ENCODE measurements at regions not wholly inside any gene's neighbourhood (a gene's known extent, or its start where the extent isn't known, plus 50 kb on each side); places are given as distances from the start of the nearest gene placed in this dataset.
"Not testable (repeated sequence)": the region's sequence is repeated elsewhere in the genome, so short reads cannot be mapped to it uniquely, and the experiment has no call there.

DNA sequence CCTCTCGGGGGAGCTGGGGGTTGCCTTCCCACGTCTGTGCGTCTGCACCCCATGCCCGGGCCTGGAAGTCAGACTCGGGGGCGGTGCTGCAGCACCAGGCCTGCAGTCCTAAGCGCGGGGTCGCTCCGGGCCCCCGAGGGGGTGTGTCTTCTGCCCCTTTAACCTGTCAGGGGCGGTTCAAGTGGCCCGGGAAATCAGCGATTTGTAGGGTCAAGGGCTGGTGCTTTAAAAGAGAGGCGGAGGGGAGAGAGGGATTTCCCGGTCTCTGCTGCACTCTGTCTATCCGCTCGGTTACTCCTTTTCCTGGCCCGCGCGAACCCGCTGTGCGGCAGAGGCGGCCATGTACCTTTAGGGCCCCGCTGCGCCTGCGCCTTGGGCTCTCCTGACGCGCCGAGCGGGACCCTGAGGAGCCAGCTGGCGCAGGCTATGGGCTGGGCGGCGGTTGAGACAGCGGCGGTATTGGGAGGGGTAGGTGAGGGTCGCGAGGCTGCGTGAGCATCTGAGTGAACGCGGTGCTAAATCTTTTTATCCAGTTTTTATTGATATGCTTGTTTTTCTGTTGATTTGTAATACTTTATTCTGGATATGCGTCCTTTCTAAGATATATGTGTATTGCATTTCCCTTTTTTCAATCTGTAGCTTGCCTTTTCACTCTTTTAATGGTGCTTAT is 243.5 kb upstream of the NOTCH2NLA start:
- H3K36me3 ChIP-seq (ENCODE audit: insufficient read depth, low read length); H2AFZ ChIP-seq (ENCODE audit: low read length); H3F3A ChIP-seq (ENCODE audit: insufficient read depth, low read length); H3K79me2 ChIP-seq (ENCODE audit: insufficient read depth, low read length); H3K4me1 ChIP-seq (ENCODE audit: insufficient read depth, low read length, severe bottlenecking); H3K27me3 ChIP-seq (ENCODE audit: insufficient read depth, low read length); H3K9me2 ChIP-seq (ENCODE audit: low read depth, low read length); H3K9me3 ChIP-seq (ENCODE audit: low read length); H3K27ac ChIP-seq (ENCODE audit: low read depth, low read length, poor library complexity, severe bottlenecking); H4K20me1 ChIP-seq (ENCODE audit: insufficient read depth, low read length): not testable (repeated sequence)
- peak overlapping the region; percentile 75 for H3K4me2 ChIP-seq (ENCODE audit: low read length)
- peak overlapping the region; percentile 57 for H3K4me3 ChIP-seq (ENCODE audit: low read depth, low read length, poor library complexity, severe bottlenecking)
- peak overlapping the region; percentile 57; the same call in 1 of the 2 replicates for H3K9ac ChIP-seq (ENCODE audit: low read length)

GRCh38 chr1:146459939-146460338 is 231.1 kb upstream of the NOTCH2NLA start:
- not testable (repeated sequence) for H3K27ac ChIP-seq (ENCODE audit: low read depth, low read length, poor library complexity, severe bottlenecking); H3K9me2 ChIP-seq (ENCODE audit: low read depth, low read length); H3K4me1 ChIP-seq (ENCODE audit: insufficient read depth, low read length, severe bottlenecking); H2AFZ ChIP-seq (ENCODE audit: low read length); H4K20me1 ChIP-seq (ENCODE audit: insufficient read depth, low read length); H3K79me2 ChIP-seq (ENCODE audit: insufficient read depth, low read length); H3K36me3 ChIP-seq (ENCODE audit: insufficient read depth, low read length); H3K9me3 ChIP-seq (ENCODE audit: low read length); H3K4me3 ChIP-seq (ENCODE audit: low read depth, low read length, poor library complexity, severe bottlenecking); H3K4me2 ChIP-seq (ENCODE audit: low read length); H3K27me3 ChIP-seq (ENCODE audit: insufficient read depth, low read length); H3F3A ChIP-seq (ENCODE audit: insufficient read depth, low read length); H3K9ac ChIP-seq (ENCODE audit: low read length)

DNA sequence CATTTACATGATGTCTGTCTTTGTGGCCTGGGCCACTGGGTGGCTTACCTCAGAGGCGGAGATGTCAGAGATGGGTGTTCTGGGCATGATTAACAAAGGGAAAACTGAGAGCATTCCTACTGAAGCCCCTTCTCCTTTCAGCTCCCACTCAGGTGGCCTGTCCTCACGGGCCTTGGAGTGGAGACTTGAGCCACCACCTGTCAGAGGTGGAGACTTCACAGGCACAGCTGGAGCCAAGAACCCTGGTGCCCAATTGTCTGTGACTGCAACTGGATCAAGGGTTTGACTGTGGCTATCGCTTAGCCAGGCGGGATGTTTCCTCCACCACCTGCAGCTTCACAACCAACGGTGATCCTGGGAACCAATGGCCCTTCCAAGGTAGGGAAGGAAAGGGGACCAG is 230.5 kb upstream of the NOTCH2NLA start:
- H3K4me1 ChIP-seq (ENCODE audit: insufficient read depth, low read length, severe bottlenecking); H3K36me3 ChIP-seq (ENCODE audit: insufficient read depth, low read length); H3K4me2 ChIP-seq (ENCODE audit: low read length); H3K9me2 ChIP-seq (ENCODE audit: low read depth, low read length); H3K9me3 ChIP-seq (ENCODE audit: low read length); H3F3A ChIP-seq (ENCODE audit: insufficient read depth, low read length); H3K27ac ChIP-seq (ENCODE audit: low read depth, low read length, poor library complexity, severe bottlenecking); H3K4me3 ChIP-seq (ENCODE audit: low read depth, low read length, poor library complexity, severe bottlenecking); H4K20me1 ChIP-seq (ENCODE audit: insufficient read depth, low read length); H2AFZ ChIP-seq (ENCODE audit: low read length); H3K79me2 ChIP-seq (ENCODE audit: insufficient read depth, low read length); H3K9ac ChIP-seq (ENCODE audit: low read length); H3K27me3 ChIP-seq (ENCODE audit: insufficient read depth, low read length): not testable (repeated sequence)

DNA sequence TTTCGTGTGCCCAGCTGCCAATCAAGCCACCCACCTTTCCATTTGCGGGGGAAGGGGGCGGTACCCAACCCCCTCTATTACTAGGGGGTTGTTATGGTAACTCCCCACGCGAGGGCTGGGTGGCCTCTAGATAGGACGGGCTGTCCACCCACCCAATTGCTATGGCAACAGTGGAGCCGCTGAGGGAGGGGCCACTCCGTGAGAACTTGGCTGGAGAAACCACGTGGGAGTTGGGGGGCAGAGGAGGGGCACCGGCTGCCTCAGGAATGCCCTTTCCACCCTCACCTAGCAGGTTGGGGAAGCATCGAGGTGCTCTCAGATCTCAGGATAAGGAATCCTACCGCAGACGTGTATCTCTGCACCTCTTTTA is 220.0 kb upstream of the NOTCH2NLA start:
- H2AFZ ChIP-seq (ENCODE audit: low read length); H3K27ac ChIP-seq (ENCODE audit: low read depth, low read length, poor library complexity, severe bottlenecking); H3F3A ChIP-seq (ENCODE audit: insufficient read depth, low read length); H3K79me2 ChIP-seq (ENCODE audit: insufficient read depth, low read length); H3K4me1 ChIP-seq (ENCODE audit: insufficient read depth, low read length, severe bottlenecking); H4K20me1 ChIP-seq (ENCODE audit: insufficient read depth, low read length); H3K4me2 ChIP-seq (ENCODE audit: low read length); H3K27me3 ChIP-seq (ENCODE audit: insufficient read depth, low read length); H3K36me3 ChIP-seq (ENCODE audit: insufficient read depth, low read length); H3K4me3 ChIP-seq (ENCODE audit: low read depth, low read length, poor library complexity, severe bottlenecking); H3K9me2 ChIP-seq (ENCODE audit: low read depth, low read length); H3K9ac ChIP-seq (ENCODE audit: low read length); H3K9me3 ChIP-seq (ENCODE audit: low read length): not testable (repeated sequence)

DNA sequence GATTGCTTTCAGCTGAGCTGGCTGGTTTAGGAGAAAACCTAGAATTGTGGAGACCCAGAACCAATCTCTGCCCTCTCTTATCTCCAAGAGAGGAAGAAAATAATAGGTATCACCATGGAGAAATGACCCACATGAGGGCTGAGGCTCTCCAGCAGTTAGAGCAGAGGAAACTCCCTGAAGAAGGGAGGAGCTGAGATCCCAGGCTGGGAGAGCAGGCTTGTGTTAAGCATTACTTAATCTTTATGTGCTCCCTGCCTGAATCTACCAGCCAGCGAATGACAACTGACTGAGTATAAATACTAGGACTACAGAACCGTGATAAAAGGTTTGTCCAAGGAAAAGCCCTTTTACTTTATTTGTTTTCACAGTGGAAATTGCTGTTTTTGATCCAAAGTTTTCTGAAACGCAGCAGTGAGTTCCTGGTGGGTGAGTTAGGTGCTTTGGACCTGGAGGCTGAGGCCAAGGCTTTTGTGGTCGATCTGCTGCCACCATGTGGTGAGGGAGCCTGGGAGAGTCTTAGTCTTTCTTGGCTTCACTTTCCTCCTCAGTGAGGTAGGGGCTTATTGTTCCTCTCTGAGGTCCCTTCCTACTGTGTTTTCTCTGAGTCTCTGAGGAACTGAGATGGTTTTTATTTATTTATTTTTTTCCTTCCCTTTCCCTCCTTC is 219.5 kb upstream of the NOTCH2NLA start:
- H3K4me2 ChIP-seq (ENCODE audit: low read length); H3K27me3 ChIP-seq (ENCODE audit: insufficient read depth, low read length): not testable (repeated sequence)

GRCh38 chr1:146443871-146444222 is 215.0 kb upstream of the NOTCH2NLA start:
- not testable (repeated sequence) for H3K4me2 ChIP-seq (ENCODE audit: low read length); H3K36me3 ChIP-seq (ENCODE audit: insufficient read depth, low read length); H3F3A ChIP-seq (ENCODE audit: insufficient read depth, low read length); H3K79me2 ChIP-seq (ENCODE audit: insufficient read depth, low read length); H3K9ac ChIP-seq (ENCODE audit: low read length); H3K27ac ChIP-seq (ENCODE audit: low read depth, low read length, poor library complexity, severe bottlenecking); H3K27me3 ChIP-seq (ENCODE audit: insufficient read depth, low read length); H3K9me3 ChIP-seq (ENCODE audit: low read length); H3K4me3 ChIP-seq (ENCODE audit: low read depth, low read length, poor library complexity, severe bottlenecking); H3K9me2 ChIP-seq (ENCODE audit: low read depth, low read length); H3K4me1 ChIP-seq (ENCODE audit: insufficient read depth, low read length, severe bottlenecking); H4K20me1 ChIP-seq (ENCODE audit: insufficient read depth, low read length); H2AFZ ChIP-seq (ENCODE audit: low read length)

More for the DNA sequence above, 219.5 kb upstream of the NOTCH2NLA start:
- H3K4me3 ChIP-seq (ENCODE audit: low read depth, low read length, poor library complexity, severe bottlenecking); H3K27ac ChIP-seq (ENCODE audit: low read depth, low read length, poor library complexity, severe bottlenecking); H3K9me3 ChIP-seq (ENCODE audit: low read length); H3K79me2 ChIP-seq (ENCODE audit: insufficient read depth, low read length); H3K4me1 ChIP-seq (ENCODE audit: insufficient read depth, low read length, severe bottlenecking); H4K20me1 ChIP-seq (ENCODE audit: insufficient read depth, low read length); H3K36me3 ChIP-seq (ENCODE audit: insufficient read depth, low read length); H3K9ac ChIP-seq (ENCODE audit: low read length); H3K9me2 ChIP-seq (ENCODE audit: low read depth, low read length); H3F3A ChIP-seq (ENCODE audit: insufficient read depth, low read length); H2AFZ ChIP-seq (ENCODE audit: low read length): not testable (repeated sequence)

GRCh38 chr1:146443088-146443870 is 214.5 kb upstream of the NOTCH2NLA start:
- H3K4me2 ChIP-seq (ENCODE audit: low read length); H3K79me2 ChIP-seq (ENCODE audit: insufficient read depth, low read length); H3K9me3 ChIP-seq (ENCODE audit: low read length); H2AFZ ChIP-seq (ENCODE audit: low read length); H3K4me3 ChIP-seq (ENCODE audit: low read depth, low read length, poor library complexity, severe bottlenecking); H3K27ac ChIP-seq (ENCODE audit: low read depth, low read length, poor library complexity, severe bottlenecking); H3K27me3 ChIP-seq (ENCODE audit: insufficient read depth, low read length); H3F3A ChIP-seq (ENCODE audit: insufficient read depth, low read length); H3K36me3 ChIP-seq (ENCODE audit: insufficient read depth, low read length); H3K9me2 ChIP-seq (ENCODE audit: low read depth, low read length); H4K20me1 ChIP-seq (ENCODE audit: insufficient read depth, low read length); H3K9ac ChIP-seq (ENCODE audit: low read length); H3K4me1 ChIP-seq (ENCODE audit: insufficient read depth, low read length, severe bottlenecking): not testable (repeated sequence)
